ENCODE measurements at regions not wholly inside any gene's neighbourhood (a gene's known extent, or its start where the extent isn't known, plus 50 kb on each side); places are given as distances from the start of the nearest gene placed in this dataset.
"Not testable (repeated sequence)": the region's sequence is repeated elsewhere in the genome, so short reads cannot be mapped to it uniquely, and the experiment has no call there.

- no peak for DNase-seq (ENCODE audit: low spot score)
- TF ChIP-seq CTCF (IDR thresholded peaks at IDR 0.05; ENCODE audit: extremely low read depth, missing control alignments), result no peak
These were observed 290.6 kb upstream of the BOD1L1 start for GRCh38 chr4:13918110-13918509.

- no peak for TF ChIP-seq CTCF (IDR thresholded peaks at IDR 0.05; ENCODE audit: extremely low read depth, missing control alignments)
- no peak for DNase-seq (ENCODE audit: low spot score)
These were observed 291.5 kb upstream of the BOD1L1 start for GRCh38 chr4:13918991-13919441.

GRCh38 chr4:13920111-13920875, 292.8 kb upstream of the BOD1L1 start:
- DNase-seq (ENCODE audit: low spot score), result no peak
- TF ChIP-seq CTCF (IDR thresholded peaks at IDR 0.05; ENCODE audit: extremely low read depth, missing control alignments), result no peak

GRCh38 chr4:13920901-13921300, 293.4 kb upstream of the BOD1L1 start:
- TF ChIP-seq CTCF (IDR thresholded peaks at IDR 0.05; ENCODE audit: extremely low read depth, missing control alignments), result no peak
- no peak for DNase-seq (ENCODE audit: low spot score)

GRCh38 chr4:13921805-13922204, 294.3 kb upstream of the BOD1L1 start:
- no peak for DNase-seq (ENCODE audit: low spot score)
- TF ChIP-seq CTCF (IDR thresholded peaks at IDR 0.05; ENCODE audit: extremely low read depth, missing control alignments), result no peak

DNA sequence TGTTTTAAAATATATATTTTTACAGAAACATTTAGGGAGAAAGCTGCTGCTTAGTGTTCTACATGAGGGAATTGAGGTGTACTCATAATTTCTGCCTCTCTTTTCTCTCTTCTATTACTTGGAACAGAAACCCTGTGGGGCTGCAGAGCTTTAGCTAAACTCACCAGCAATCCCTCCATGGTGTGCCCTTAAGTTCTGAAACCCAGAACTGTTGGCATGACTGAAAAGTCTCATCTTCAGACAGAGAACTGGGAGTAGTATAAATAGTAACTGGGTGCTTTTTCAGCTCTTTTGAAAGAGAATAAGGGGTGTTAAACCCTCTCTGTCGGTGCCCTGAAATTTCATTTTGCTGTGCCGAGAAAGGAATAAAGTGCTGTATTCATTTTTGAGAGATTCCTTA, 294.9 kb upstream of the BOD1L1 start:
- no peak for TF ChIP-seq CTCF (IDR thresholded peaks at IDR 0.05; ENCODE audit: extremely low read depth, missing control alignments)
- DNase-seq (ENCODE audit: low spot score), result no peak

GRCh38 chr4:13922873-13923645, 295.5 kb upstream of the BOD1L1 start:
- TF ChIP-seq CTCF (IDR thresholded peaks at IDR 0.05; ENCODE audit: extremely low read depth, missing control alignments), result no peak
- DNase-seq (ENCODE audit: low spot score), result no peak

- DNase-seq (ENCODE audit: low spot score), result not testable (repeated sequence)
These were observed 297.4 kb upstream of the BOD1L1 start for GRCh38 chr4:13924900-13925299.

All from GM20000 (cell line).